Dendritic cell treated with granulocyte-macrophage colony-stimulating factor and Interleukin-4, amounts not matched to agents 40 ng/mL and 50 ng/mL, for 4 days (primary cell): ENCODE measurements at regions not wholly inside any gene's neighbourhood (a gene's known extent, or its start where the extent isn't known, plus 50 kb on each side); places are given as distances from the start of the nearest gene placed in this dataset.

Experiments used
- H3K27ac Mint-ChIP-seq: one replicate; pipeline ENCODE4 v1.8.0; 2022; ENCODE audit warnings: mild to moderate bottlenecking, mixed read lengths
- H3K27me3 Mint-ChIP-seq: one replicate; pipeline ENCODE4 v1.8.0; 2022; ENCODE audit warnings: mild to moderate bottlenecking, mixed read lengths
- H3K36me3 Mint-ChIP-seq: one replicate; pipeline ENCODE4 v1.8.0; 2022; ENCODE audit warnings: low read depth, mixed read lengths
- H3K4me1 Mint-ChIP-seq: one replicate; pipeline ENCODE4 v1.8.0; 2022; ENCODE audit warnings: low read depth, mixed read lengths
- H3K4me3 Mint-ChIP-seq: one replicate; pipeline ENCODE4 v1.8.0; 2022; ENCODE audit warnings: mild to moderate bottlenecking, moderate library complexity, mixed read lengths
- H3K9me3 Mint-ChIP-seq: one replicate; pipeline ENCODE4 v1.8.0; 2022; ENCODE audit warnings: mixed read lengths
- intact Hi-C: fragments of 100-400 bp; cut with micrococcal nuclease; formaldehyde crosslinking; loops from one replicate; pipeline ENCODE4 v1.15.0; 2022

GRCh38 chr3:113079218-113079961 is 88.6 kb downstream of the GTPBP8 start:
- Mint-ChIP-seq H3K27ac (no peak overlapping the region), H3K36me3 (no peaks in the 10 kb centered on the region), H3K4me3 (no peak overlapping the region), H3K9me3 (no peaks in the 10 kb centered on the region), H3K27me3 (no peaks in the 10 kb centered on the region), H3K4me1 (peaks cover 1% of the 10 kb centered on the region)
- intact Hi-C loops = no loop called here

DNA sequence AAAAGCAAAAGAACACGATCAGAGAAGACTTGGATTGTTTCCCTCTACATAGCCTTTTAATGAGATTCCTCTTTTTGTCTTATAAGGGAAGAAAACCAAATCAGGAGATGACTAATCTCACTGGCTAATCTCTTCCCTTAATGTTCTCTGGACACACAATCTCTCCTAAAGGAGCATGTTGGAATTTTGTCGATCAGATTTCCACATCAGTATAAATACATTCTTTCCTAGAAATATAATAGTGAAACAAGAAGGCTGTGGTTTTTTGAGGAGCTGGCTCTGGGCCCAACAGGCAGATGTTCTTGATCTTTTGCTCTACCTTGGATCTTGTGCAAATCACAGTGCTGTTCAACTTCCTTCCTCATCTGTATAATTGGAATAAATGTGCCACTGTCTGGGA is 94.0 kb downstream of the GTPBP8 start:
- Mint-ChIP-seq H3K4me3 (no peak overlapping the region), H3K4me1 (peaks cover 14% of the 10 kb centered on the region), H3K36me3 (no peaks in the 10 kb centered on the region), H3K9me3 (no peaks in the 10 kb centered on the region), H3K27ac (no peak overlapping the region), H3K27me3 (peaks cover 14% of the 10 kb centered on the region)
- intact Hi-C loops = no loop called here

GRCh38 chr3:113086560-113087461 is 96.0 kb downstream of the GTPBP8 start:
- Mint-ChIP-seq H3K9me3 (no peaks in the 10 kb centered on the region), H3K36me3 (no peaks in the 10 kb centered on the region), H3K27ac (no peak overlapping the region), H3K27me3 (peaks cover 14% of the 10 kb centered on the region), H3K4me3 (no peak overlapping the region), H3K4me1 (peaks cover 19% of the 10 kb centered on the region)
- intact Hi-C loops = no loop called here

DNA sequence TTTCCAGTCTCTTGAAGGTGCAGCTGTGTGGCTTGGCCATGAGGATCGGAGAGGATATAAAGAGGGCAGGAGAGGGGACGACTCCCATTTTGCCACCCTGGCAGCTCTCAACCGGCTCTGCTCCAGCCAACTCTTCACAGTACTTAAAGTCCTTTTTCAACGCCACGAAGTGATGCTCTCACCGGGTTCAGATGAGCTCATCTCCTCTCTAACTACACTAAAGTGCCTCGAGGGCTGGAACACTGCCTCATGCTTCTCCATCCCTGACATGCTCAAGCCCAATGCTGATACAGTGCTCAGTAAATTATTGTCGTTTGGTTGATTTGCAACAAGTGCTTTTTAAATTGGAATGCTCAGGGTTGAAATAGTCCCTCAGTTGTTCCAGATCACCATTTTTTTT is 97.8 kb downstream of the GTPBP8 start:
- H3K27me3 Mint-ChIP-seq = peaks cover 14% of the 10 kb centered on the region
- intact Hi-C loops = no loop called here
- H3K9me3 Mint-ChIP-seq = no peaks in the 10 kb centered on the region
- H3K36me3 Mint-ChIP-seq = no peaks in the 10 kb centered on the region
- peaks cover 19% of the 10 kb centered on the region for H3K4me1 Mint-ChIP-seq
- H3K4me3 Mint-ChIP-seq = no peak overlapping the region
- no peak overlapping the region for H3K27ac Mint-ChIP-seq

GRCh38 chr3:113091417-113091816 is 100.6 kb downstream of the GTPBP8 start:
- Mint-ChIP-seq H3K27ac (no peak overlapping the region), H3K9me3 (no peaks in the 10 kb centered on the region), H3K36me3 (no peaks in the 10 kb centered on the region), H3K4me1 (peaks cover 5% of the 10 kb centered on the region), H3K4me3 (no peak overlapping the region), H3K27me3 (peaks cover 12% of the 10 kb centered on the region)
- intact Hi-C loops = no loop called here

GRCh38 chr3:113092746-113093145 is 102.0 kb downstream of the GTPBP8 start:
- Mint-ChIP-seq H3K4me3 (no peak overlapping the region), H3K4me1 (peaks cover 5% of the 10 kb centered on the region), H3K36me3 (no peaks in the 10 kb centered on the region), H3K27ac (no peak overlapping the region), H3K27me3 (peaks cover 11% of the 10 kb centered on the region), H3K9me3 (no peaks in the 10 kb centered on the region)
- intact Hi-C loops = no loop called here

DNA sequence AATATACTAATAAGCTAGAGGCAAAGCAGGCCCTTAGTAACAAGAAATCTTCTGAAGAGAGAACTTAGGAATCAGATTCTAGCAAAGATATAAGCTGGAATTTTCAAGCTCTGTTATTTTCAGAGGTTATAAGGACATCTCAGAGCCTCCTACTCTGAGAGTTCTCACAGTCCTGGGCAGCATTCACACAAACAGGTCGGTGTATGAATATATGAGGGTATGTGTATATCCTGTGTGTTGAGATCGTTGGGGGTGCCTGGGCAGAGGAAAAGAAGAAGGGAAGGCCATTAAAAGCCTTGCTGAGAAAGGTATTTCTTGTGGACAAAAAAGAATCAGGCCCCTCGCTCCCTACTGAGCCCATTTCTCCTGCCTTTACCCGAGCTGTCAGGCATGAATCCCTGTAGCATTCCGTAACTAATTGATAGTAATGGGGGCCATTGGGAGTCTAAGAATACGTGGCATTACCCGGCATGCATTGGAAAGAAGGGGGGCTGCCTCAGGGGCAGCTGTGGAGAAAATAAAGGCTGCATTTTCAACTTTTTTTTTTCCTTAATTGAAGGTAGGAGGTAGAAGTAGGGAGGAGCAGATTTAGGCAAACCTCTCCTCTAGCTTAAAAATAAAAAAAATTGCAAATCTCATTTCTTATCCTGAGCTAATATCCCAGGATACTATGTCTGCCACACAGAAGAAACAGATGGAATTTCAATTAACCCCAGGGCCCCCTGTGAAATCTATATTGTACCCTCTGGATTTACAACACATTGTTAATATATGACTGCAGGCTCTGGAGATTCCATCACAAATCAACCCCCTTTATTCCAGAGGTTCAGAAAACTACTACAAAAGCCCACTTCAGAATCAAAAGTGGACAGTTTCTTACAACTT is 103.8 kb downstream of the GTPBP8 start:
- intact Hi-C loops = no loop called here

DNA sequence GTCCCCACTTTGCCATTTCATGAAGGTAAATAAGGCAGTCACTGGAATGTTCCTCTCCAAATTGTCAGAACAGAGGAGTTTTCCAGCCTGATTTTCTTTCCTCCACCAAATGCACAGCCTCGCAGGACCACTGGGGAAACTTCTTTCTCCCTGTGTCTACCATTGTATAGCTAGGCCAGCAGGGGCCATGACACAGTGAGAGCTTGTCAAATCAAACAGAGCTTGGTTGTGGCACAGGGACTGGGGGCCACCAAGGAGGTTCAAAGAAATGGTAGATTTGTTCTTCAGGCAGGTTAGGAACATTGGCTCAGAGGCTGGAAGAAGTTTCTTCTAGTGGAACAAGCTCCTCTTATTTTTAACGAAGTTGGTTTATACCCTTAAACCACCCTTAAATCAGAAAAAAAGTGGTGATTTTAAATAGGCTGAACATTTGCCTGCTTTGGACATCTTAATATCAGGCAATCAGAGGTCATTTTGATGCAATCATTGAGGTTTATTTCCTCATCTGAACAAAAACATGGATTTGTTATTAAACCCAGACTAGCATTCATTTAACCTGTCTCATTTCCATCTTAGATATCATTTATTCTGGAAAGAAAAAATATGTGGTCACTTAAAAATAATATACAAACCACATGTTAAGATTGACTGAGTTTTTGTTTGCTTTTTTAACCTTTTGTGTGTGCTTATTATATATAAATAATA is 105.6 kb downstream of the GTPBP8 start:
- peaks cover 2% of the 10 kb centered on the region for H3K4me1 Mint-ChIP-seq
- intact Hi-C loops = no loop called here
- H3K36me3 Mint-ChIP-seq = no peaks in the 10 kb centered on the region
- H3K27ac Mint-ChIP-seq = no peak overlapping the region
- no peak overlapping the region for H3K4me3 Mint-ChIP-seq
- H3K27me3 Mint-ChIP-seq = peaks cover 2% of the 10 kb centered on the region
- no peaks in the 10 kb centered on the region for H3K9me3 Mint-ChIP-seq

More for the DNA sequence above, 103.8 kb downstream of the GTPBP8 start:
- no peaks in the 10 kb centered on the region for H3K36me3 Mint-ChIP-seq
- H3K27me3 Mint-ChIP-seq = peaks cover 4% of the 10 kb centered on the region
- no peak overlapping the region for H3K27ac Mint-ChIP-seq
- H3K9me3 Mint-ChIP-seq = no peaks in the 10 kb centered on the region
- no peak overlapping the region for H3K4me3 Mint-ChIP-seq
- H3K4me1 Mint-ChIP-seq = peaks cover 5% of the 10 kb centered on the region

- H3K36me3 Mint-ChIP-seq = no peaks in the 10 kb centered on the region
- peaks cover 8% of the 10 kb centered on the region for H3K4me1 Mint-ChIP-seq
- no peak overlapping the region for H3K27ac Mint-ChIP-seq
- H3K27me3 Mint-ChIP-seq = peaks cover 2% of the 10 kb centered on the region
- no peak overlapping the region for H3K4me3 Mint-ChIP-seq
- no peaks in the 10 kb centered on the region for H3K9me3 Mint-ChIP-seq
- intact Hi-C loops = no loop called here
These were observed 107.2 kb downstream of the GTPBP8 start for GRCh38 chr3:113097960-113098447.

DNA sequence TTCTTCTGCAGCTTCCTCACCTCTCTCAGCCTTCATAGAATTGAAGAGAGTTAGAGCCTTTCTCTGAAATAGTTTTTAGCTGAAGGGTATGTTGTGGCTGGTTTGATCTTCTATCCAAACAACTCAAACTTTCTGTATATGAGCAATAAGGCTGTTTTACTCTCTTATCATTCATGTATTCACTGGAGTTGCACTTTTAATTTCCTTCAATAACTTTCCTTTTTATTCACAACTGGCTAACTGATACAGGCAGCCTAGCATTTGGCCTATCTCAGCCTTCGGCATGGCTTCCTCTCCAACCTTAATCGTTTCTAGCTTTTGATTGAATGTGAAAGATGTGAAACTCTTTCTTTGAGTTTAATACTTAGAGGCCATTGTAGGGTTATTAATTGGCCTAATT is 109.3 kb downstream of the GTPBP8 start:
- Mint-ChIP-seq H3K36me3 (no peaks in the 10 kb centered on the region), H3K4me3 (no peak overlapping the region), H3K27ac (no peak overlapping the region), H3K9me3 (no peaks in the 10 kb centered on the region), H3K4me1 (peaks cover 24% of the 10 kb centered on the region), H3K27me3 (no peaks in the 10 kb centered on the region)
- intact Hi-C loops = no loop called here

DNA sequence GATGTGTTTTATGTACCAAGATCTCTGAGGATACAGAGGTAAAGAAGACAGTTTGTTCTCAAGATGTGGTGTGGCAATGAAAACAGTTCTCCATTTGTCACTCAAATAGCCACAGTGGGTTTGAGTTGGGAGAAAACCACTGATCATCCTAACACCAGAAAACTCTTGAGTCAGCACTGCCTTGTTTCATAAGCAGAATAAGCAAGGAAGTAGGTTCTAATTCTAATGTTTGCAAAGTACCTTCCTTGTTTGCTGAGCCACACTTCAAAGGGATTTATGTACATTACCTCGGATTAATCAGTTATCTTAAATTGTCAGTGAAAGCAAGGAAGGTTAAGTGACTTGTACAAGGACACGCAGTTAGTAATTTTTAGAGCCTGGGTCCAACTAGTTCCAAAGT is 107.8 kb upstream of the BOC start:
- Mint-ChIP-seq H3K27ac (no peak overlapping the region), H3K9me3 (no peaks in the 10 kb centered on the region), H3K4me1 (peaks cover 30% of the 10 kb centered on the region), H3K36me3 (no peaks in the 10 kb centered on the region), H3K27me3 (no peaks in the 10 kb centered on the region), H3K4me3 (no peak overlapping the region)
- intact Hi-C loops = no loop called here

GRCh38 chr3:113104357-113105092 is 106.8 kb upstream of the BOC start:
- intact Hi-C loops = no loop called here
- H3K27ac Mint-ChIP-seq = no peak overlapping the region
- H3K4me3 Mint-ChIP-seq = no peak overlapping the region
- peaks cover 30% of the 10 kb centered on the region for H3K4me1 Mint-ChIP-seq
- no peaks in the 10 kb centered on the region for H3K9me3 Mint-ChIP-seq
- no peaks in the 10 kb centered on the region for H3K36me3 Mint-ChIP-seq
- no peaks in the 10 kb centered on the region for H3K27me3 Mint-ChIP-seq

DNA sequence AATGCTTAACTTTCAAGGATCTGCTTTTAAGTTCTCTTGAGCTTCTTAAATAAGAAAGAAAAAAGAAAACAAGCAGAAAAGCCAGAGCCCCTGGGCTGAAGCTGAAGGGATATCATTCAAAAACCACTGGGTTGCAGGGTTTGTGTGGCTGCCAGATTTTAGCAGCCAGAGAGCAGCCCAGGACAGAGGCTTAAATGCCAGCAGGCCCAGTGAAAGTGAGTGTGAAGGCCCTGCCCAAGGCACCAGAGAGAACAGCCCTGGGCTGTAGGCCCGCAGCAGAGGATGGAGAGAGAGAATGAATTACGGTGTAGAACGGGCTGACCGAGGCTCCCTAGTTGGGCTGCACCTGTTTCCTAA is 106.3 kb upstream of the BOC start:
- H3K9me3 Mint-ChIP-seq = no peaks in the 10 kb centered on the region
- H3K27me3 Mint-ChIP-seq = no peaks in the 10 kb centered on the region
- H3K36me3 Mint-ChIP-seq = no peaks in the 10 kb centered on the region
- H3K27ac Mint-ChIP-seq = peak overlapping the region; percentile 12
- peaks cover 30% of the 10 kb centered on the region for H3K4me1 Mint-ChIP-seq
- intact Hi-C loops = no loop called here
- H3K4me3 Mint-ChIP-seq = no peak overlapping the region
